BE2C (cell line): ENCODE measurements at regions not wholly inside any gene's neighbourhood (a gene's known extent, or its start where the extent isn't known, plus 50 kb on each side); places are given as distances from the start of the nearest gene placed in this dataset.
"Not testable (repeated sequence)": the region's sequence is repeated elsewhere in the genome, so short reads cannot be mapped to it uniquely, and the experiment has no call there.

Experiments
- DNase-seq: peaks from one replicate; pipeline ENCODE4 v3.0.0-alpha.2; 2020
- H3K27me3 ChIP-seq: fragments of 250-450 bp; sonication (Bioruptor Pico); 2 replicates; pipeline ENCODE4 v1.5.1; 2020; ENCODE audit warnings: mild to moderate bottlenecking
- H3K36me3 ChIP-seq: fragments of 250-450 bp; sonication (Bioruptor Pico); 2 replicates; pipeline ENCODE4 v1.5.1; 2020; ENCODE audit warnings: mild to moderate bottlenecking
- H3K4me1 ChIP-seq: fragments of 250-450 bp; sonication (Bioruptor Pico); 2 replicates; pipeline ENCODE4 v1.5.1; 2020
- H3K4me3 ChIP-seq: 2 replicates; pipeline ENCODE4 v1.5.1; 2011; ENCODE audit warnings: low read depth, low read length
- H3K9me3 ChIP-seq: fragments of 250-450 bp; sonication (Bioruptor Pico); 2 replicates; pipeline ENCODE4 v1.5.1; 2020
- CTCF ChIP-seq: IDR thresholded peaks from 2 replicates; pipeline ENCODE4 v1.5.1; 2012; ENCODE audit warnings: mild to moderate bottlenecking, low read depth, low read length

DNA sequence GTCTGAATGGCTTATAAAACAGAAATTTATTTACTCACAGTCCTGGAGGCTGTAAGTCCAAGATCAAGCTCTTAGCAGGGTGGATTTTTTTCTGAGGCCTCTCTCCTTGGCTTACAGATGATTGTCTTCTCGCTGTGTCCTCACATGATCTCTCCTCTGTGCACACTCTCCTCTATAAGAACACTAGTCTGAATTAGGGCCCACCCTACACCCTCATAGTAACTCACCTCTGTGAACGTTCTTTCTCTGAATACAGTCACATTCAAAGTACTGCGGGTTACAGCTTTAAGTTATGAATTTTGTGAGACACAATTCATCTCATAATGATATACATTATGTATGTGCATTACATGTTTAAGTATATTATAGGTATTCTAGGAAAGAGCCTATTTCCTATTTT is 135.7 kb upstream of the ATXN7L3B start:
- no peak overlapping the region for H3K4me3 ChIP-seq
- H3K4me1 ChIP-seq = no peaks in the 10 kb centered on the region
- no peak for DNase-seq
- no peaks in the 10 kb centered on the region for H3K9me3 ChIP-seq
- 0 out of 2 replicates have a peak, but pooled peaks cover 2% of the 10 kb centered on the region for H3K27me3 ChIP-seq
- no peaks in the 10 kb centered on the region for H3K36me3 ChIP-seq
- TF ChIP-seq CTCF = no peak

GRCh38 chr12:74403221-74403470 is 134.5 kb upstream of the ATXN7L3B start:
- not testable (repeated sequence) for DNase-seq, H3K9me3 ChIP-seq, H3K36me3 ChIP-seq, H3K27me3 ChIP-seq, H3K4me1 ChIP-seq, H3K4me3 ChIP-seq

GRCh38 chr12:74408601-74409166 is 129.0 kb upstream of the ATXN7L3B start:
- DNase-seq = no peak
- Histone ChIP-seq H3K4me3 (no peak overlapping the region), H3K27me3 (no peaks in the 10 kb centered on the region), H3K9me3 (no peaks in the 10 kb centered on the region), H3K4me1 (no peaks in the 10 kb centered on the region), H3K36me3 (no peaks in the 10 kb centered on the region)
- no peak for TF ChIP-seq CTCF

GRCh38 chr12:74412606-74413230 is 124.9 kb upstream of the ATXN7L3B start:
- Histone ChIP-seq H3K9me3 (no peaks in the 10 kb centered on the region), H3K4me3 (no peak overlapping the region), H3K36me3 (no peaks in the 10 kb centered on the region), H3K4me1 (no peaks in the 10 kb centered on the region), H3K27me3 (no peaks in the 10 kb centered on the region)
- peak; percentile 27; the same call in 1 of the 2 replicates for TF ChIP-seq CTCF
- DNase-seq = no peak

DNA sequence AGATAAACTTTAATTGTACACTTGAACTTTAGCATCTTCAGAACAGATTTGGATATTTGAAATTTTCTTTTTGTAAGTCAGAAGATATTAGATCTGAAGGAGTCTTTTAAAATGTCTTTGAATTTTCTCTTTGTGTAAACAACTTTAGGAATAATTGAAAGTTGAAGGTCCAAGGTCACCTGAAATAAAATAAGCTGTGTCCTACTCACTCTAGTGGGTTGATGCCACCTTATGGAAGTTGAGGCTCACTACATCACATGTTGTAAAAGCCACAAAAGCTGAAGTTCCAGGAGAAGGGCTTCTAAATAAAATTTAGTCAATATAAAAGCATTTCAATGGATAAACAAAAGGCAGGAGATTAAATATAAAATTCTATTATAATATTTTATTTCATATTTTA is 122.0 kb upstream of the ATXN7L3B start:
- Histone ChIP-seq H3K9me3 (no peaks in the 10 kb centered on the region), H3K27me3 (no peaks in the 10 kb centered on the region), H3K4me3 (no peak overlapping the region), H3K4me1 (no peaks in the 10 kb centered on the region), H3K36me3 (no peaks in the 10 kb centered on the region)
- TF ChIP-seq CTCF = peak; percentile 59
- DNase-seq = no peak

DNA sequence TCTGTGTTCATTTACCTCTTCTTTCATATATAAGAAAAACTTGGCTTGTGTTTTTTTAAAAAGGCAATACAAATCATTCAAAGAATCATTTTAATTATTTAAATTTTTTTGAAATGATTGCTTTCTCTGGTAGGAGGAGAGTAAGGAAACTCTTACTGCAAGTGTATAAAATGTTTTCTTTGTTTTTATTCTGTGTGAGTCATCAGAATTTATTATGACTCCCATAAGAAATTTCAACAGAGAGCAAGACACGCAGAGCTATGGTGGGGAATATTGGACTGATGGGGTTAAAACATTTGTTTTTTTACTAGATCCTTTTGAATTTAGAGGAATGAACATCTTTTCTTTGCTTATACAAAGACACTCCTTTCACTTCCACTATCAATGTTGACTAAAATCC is 119.1 kb upstream of the ATXN7L3B start:
- Histone ChIP-seq H3K36me3 (no peaks in the 10 kb centered on the region), H3K4me1 (no peaks in the 10 kb centered on the region), H3K4me3 (no peak overlapping the region), H3K9me3 (no peaks in the 10 kb centered on the region), H3K27me3 (no peaks in the 10 kb centered on the region)
- DNase-seq = no peak
- no peak for TF ChIP-seq CTCF

GRCh38 chr12:74424778-74425177 is 112.9 kb upstream of the ATXN7L3B start:
- Histone ChIP-seq H3K4me1 (no peaks in the 10 kb centered on the region), H3K4me3 (no peak overlapping the region), H3K27me3 (no peaks in the 10 kb centered on the region), H3K36me3 (no peaks in the 10 kb centered on the region), H3K9me3 (no peaks in the 10 kb centered on the region)
- TF ChIP-seq CTCF = no peak
- no peak for DNase-seq
